CD4-positive, alpha-beta T cell treated with Interleukin-15 for 1 hour (primary cell): ENCODE measurements at regions not wholly inside any gene's neighbourhood (a gene's known extent, or its start where the extent isn't known, plus 50 kb on each side); places are given as distances from the start of the nearest gene placed in this dataset.
"Not testable (repeated sequence)": the region's sequence is repeated elsewhere in the genome, so short reads cannot be mapped to it uniquely, and the experiment has no call there.

ENCODE experiments used
- DNase-seq: peaks from one replicate; pipeline ENCODE4 v3.0.0-alpha.2; 2020

DNA sequence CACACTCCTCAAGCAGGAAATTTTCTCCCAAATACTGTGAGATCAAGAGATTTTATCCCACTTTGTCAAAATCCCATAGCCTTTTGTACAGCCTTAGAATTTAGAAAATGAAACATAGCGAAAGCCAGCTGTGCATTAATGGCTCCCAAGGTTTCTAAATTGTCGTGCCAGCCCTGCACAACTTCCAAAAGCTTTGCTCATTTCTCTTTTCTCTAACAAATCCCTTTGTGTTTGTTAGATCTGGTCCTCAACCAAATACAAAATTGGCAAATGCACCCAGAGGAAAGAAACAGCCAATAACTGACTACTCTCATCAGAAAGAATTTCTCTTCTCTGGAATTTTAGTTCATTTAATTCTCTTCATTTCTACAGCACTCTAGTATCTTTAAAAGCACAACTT lies 361.1 kb downstream of the INSIG2 start:
- no peak for DNase-seq

DNA sequence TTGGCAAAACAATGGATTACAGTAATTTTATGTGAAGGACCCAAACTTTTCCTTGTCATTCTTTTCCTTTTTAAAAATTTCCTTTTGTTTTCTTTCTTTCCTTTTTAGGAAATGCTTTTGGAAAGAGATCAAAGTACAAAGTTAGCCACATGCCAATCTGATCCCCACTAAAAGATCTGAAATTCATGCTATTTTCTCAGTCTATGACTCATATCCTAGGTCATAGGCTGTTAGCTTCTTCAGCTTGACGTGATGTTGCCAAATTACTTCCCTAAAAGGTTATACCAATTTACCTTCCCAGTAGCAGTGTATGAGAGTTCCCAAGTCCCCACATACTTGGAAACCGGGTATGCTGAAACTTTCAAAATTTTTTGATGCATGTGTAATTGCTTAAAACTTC lies 355.3 kb downstream of the INSIG2 start:
- no peak for DNase-seq

DNA sequence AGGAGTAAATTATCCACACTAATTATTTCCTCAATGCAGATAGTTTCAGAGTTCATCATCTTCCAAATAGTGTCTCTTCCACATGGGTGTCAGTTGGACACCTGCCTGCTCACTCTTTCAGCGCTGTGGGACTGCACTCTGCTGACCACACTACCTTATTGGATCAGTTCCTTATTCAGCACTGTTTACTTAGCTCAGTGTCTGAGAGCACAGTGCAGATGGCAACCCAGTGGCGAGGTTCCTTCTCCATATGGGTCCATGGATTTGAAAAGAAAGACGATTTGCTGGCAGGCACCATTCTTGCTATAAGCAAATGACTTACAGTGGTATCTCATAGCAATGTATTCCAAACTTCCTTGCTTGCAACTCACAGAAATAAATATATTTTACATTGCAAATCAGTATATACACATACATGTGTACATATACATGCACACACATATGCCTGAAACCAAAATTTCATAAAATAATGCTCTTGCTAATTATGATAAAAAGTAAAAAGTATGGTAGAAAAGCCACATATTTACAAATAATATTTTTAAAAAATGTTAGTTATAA lies 354.8 kb downstream of the INSIG2 start:
- no peak for DNase-seq

DNA sequence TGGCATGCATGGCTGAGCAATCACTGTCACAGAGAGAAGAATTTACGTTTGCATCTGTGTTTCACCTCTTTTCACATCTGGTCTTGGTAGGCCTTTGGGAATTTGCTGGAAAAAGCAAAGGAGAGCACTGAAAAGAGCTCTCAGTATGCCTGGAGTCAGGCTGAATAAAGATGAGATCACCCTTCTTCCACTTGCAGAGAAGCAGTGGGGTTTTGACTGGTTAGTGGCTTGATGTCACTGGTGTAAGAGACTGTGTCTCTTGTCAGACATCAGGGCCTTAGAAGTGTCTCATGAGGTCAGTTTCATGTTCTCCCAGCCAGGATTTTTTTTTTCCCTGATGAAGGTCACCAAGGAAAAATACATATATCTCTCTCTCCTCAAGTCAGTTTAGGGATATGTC lies 353.8 kb downstream of the INSIG2 start:
- DNase-seq = no peak

DNA sequence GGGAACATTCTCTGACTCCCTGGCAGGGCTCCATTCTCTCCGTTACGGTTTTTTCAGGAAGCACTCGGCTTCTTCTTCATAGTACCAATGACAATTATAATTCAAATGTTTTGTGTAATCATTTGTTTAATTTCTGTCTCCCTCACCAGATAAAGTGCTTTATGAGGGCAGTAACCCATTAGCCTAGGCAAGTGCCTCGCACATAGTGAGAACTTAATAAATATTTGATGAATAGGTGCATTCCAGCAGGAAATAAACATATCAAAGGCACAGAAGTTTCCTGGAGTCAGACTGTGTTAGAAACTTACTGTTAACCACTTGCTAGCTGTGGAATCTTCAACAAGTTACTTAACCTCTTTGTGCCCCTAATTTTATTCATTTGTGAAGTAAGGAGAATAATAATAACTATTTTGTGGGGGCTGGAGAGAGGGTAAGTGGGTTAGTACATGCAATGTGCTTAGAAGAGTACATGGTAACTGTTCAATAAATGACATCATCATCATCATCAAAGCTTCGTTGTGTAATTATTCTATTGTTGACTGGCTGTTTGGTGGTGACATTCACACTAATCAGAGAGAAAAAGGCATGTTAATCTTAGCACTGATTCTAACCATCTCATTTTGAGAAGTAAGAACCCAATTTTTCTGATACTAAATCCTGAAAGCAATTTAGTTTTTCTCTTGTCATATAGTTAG lies 352.3 kb downstream of the INSIG2 start:
- DNase-seq = no peak

DNA sequence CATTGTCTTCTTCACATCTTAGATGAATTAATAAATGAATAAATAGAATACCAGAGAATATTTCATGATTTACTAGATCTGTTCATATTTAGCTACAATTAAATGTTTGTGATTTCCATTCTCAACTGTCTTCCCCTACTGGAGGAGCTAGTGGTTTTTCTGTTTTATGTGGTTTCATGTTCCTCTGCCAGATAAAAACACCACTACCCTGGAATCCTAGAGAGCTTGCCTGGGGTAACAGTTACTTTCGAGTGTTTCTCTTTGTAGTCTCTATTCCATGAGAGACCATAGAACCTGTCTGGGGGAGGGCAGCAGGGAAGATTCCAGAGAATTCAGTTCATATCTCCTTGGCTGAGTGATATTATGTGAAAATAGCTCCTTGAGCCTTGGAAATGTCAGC lies 349.2 kb downstream of the INSIG2 start:
- no peak for DNase-seq

DNA sequence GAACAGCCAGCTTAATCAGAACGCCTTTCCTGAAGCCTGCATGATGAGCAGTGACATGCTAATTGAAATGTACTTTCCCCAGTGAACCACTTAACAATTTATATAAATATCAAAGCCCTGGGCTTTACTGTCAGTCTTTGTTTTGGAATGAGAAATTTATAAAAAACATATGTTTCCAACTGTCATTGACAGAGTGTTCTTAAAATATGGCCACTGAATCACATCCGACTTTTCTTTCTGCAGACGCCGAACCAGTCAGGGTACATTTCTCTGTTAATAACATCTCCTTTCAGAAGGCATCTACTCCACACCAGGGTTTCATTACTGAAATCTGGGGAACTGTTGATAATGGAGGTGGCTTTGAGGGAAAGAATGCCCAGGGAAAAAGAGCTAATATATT lies 343.7 kb downstream of the INSIG2 start:
- DNase-seq = no peak

DNA sequence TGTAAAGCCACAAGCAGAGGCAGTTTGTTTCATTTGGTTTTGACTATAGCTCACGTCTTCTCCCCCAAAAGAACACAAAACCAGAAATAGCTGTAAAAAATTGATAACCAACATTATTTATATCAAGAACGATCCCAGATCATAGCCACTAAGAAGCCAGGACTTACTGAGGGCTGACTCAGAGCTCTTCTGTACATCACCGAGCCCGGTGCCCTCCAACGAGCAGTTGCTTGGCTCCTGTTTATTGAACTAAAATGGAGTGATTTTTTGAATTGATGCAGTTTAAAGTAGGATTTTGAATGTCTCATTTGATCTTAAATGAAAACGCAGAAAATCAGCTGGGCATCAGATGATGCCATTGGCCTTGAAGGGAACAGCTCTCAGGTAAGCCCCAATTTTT lies 343.3 kb downstream of the INSIG2 start:
- DNase-seq = no peak

DNA sequence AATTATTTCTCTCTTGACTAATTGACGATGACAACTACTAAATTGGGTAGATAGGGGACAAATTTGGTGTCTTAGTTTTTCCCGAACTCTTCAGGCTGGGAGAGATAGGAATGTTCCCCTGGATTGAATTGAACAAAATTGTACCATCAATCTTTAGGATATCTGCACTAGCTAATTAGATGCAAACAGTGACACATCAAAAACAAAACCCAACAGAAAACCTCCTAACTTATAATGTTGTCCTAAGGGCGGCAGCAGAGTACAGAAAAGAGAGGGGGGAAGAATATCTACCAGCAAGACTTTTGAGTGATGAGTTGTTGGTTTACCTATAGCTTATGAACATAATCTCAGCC lies 342.9 kb downstream of the INSIG2 start:
- DNase-seq = no peak

DNA sequence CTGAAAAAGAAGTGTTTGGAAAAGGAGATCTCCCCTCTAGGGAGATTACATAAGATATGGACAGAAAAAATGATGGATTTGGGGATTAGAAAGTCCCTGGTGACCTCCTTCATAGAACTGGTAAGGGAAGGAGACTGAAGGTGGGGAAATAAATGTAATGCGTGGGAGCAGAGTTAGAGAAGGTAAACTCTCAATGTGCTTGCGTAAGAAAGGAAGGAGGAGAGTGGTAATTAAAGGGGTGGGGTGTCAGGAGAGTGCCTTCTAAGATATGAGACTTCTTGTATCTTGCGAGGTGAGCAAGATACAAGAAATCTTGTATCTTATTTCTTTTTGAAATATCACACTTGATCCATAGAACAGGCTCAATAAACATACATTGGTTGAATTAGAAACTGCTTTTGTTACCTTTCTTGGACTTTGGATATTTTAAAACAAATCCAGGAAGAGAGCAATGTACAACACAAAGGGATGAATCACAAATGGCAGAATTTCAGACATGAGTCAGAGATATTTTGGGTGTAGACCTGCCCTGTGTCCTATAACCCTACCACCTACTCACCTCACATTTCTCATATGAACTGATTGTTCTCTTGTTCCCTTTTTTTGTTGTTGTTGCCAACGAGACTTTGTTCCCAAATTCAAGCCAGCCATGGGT lies 342.4 kb downstream of the INSIG2 start:
- DNase-seq = no peak

DNA sequence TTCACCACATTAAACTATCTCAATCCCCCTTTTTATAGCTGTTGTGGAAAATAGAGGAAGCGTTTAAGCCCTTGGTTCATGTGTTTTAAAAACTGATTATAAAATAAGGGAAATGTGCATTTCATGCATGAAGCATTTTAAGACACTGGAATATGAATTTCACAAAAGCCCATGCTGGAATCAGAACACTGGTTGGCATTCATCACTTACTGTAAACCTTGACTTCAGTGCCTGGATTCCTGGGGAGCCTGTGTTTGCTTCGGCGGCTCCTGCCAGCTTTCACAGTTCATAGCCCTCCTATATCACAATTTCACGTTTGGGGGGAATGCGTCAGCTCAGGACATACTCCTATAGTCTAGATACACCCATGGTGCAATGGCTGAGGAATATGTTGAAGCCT lies 336.9 kb downstream of the INSIG2 start:
- DNase-seq = no peak

DNA sequence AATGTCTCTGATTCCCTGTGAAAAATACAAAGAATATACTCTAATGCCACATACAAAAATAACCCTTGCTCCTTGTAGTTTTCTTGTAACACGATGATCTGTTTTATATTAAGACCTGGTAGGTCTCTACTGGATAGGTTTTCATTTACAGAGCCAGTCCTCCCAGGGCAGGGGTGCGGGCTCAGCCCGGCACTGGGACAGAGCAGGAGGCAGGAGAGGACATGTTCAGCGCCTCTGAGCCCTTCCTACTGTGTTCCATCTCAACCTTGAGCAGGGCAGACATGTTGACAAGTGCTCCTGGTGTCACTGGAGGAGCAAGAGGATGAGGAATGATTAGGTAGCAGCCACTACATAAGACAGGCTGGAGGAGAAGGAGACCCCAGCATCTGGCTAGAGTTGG lies 335.5 kb downstream of the INSIG2 start:
- no peak for DNase-seq

DNA sequence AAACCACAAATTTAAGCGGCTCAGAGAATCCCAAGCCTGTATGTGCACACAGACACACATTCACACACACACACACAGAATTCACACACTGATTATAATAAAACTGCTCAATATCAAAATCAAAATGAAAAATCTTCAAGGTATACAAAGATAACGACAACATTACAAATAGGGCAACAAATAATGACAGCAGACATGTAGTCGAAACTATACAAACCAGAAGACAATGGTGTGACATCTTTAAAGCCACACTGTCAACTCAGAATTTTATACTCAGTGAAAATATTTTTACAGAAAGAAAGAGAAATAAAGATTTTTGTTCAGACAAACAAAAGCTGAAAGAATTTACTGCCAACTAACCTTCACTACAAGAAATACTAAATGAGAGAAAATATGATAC lies 333.4 kb downstream of the INSIG2 start:
- no peak for DNase-seq

DNA sequence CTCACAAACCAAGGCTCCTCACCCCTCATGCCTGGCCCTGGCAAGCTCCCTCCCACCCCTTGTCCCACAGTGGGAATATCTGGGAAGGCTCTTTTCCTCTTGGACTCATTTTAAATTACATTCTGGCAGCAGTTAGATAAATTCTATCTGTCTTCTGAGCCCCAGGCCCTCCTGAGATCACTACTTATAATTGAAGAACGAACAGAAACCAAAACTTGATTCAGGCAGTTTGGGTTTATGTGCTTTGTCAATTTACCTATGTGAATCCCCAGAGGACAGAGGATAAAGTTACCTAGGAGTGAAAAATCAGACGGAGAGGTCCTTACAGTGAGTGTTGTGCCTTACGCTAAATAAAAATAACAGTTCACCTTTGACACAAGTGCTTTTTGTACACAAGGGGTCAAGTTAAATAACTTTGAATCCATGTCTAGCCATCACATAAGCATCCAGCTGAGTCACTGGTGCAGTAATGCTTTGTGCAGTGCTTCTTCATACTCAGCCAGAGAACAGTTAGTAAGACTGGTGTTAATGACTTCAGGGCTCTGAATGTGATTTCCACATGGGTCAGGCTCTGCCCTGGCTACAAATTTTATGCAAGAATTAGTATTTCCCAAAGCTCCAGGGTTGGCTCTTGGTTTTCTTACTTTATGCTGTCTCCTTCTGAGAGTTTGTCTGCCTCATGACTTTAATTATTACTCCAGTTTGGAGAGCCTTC lies 329.3 kb downstream of the INSIG2 start:
- no peak for DNase-seq

DNA sequence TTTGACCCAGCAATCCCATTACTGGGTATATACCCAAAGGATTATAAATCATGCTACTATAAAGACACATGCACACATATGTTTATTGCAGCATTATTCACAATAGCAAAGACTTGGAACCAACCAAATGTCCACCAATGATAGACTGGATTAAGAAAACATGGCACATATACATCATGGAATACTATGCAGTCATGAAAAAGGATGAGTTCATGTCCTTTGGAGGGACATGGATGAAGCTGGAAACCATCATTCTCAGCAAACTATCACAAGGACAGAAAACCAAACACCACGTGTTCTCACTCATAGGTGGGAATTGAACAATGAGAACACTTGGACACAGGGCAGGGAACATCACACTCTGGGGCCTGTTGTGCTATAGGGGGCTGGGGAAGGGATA lies 326.9 kb downstream of the INSIG2 start:
- not testable (repeated sequence) for DNase-seq

DNA sequence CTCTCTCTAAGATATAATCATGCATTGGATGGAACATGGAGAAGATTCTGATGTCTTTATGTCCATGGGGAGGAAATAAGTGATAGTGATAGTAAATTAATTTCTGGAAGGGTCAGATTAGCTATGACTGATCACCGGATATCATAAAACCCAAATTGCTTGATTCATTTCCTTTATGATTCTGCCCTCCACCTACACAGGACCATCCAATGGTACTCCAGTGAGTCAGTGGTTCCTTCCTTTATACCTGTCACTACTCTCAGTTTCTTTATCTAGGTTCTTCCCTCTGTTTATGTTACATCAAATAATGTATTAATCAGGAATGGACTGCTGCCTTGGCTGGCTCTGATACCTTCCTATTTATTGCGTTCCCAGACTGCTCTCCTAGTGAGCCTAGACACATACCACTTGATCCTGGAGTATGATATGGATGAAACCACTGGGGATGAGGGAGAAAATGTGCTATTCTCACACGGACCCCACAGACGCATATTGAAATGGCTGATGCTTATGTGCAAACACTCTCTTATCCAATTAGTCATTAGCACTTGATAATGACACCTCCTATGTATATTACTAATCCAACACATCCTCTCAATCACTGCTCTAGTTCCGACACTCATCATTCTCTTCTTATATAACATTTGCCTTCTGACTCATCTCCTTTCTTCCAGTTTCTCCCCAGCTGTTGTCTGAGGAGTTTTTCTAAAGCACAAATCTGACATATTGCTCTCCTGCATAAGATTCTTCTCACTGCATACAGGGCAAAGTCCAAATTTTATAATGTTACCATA lies 315.6 kb downstream of the INSIG2 start:
- no peak for DNase-seq

DNA sequence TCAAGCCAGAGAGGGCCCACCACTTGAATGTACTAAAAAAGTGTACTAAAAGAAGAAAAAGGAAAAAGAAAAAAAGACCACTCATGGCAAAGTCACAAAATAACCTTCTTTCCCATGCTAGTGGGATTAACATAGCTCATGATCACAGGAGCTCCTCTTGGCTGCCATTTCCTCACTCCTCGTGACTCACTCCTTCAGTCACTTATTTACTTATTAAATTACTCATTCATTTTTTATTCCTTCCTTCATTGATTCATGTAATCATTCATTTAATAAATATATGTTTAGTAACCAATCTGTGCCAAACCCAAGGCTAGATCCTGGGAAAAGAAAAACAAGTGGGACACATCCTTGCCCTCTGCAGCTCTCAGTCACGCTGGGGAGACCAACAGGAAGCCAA lies 300.5 kb downstream of the INSIG2 start:
- no peak for DNase-seq

DNA sequence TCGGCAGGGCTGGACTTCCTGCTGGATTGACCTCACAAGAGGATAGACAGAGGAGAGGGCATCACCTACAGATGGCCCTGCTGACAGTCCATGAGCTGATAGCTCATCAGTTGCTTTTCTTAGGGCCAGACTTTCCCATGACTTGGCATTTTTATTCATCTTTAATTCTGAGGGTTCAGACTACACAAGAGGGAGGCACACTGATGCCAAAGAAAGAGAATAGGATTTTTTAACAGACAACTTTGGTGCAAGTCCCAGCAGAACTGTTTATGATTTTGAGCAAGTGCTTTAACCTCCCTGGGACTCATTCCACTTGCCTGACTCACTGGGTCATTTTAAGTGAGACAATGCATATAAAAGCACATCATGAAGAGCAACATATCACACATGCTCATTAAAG lies 299.2 kb downstream of the INSIG2 start:
- DNase-seq = no peak

DNA sequence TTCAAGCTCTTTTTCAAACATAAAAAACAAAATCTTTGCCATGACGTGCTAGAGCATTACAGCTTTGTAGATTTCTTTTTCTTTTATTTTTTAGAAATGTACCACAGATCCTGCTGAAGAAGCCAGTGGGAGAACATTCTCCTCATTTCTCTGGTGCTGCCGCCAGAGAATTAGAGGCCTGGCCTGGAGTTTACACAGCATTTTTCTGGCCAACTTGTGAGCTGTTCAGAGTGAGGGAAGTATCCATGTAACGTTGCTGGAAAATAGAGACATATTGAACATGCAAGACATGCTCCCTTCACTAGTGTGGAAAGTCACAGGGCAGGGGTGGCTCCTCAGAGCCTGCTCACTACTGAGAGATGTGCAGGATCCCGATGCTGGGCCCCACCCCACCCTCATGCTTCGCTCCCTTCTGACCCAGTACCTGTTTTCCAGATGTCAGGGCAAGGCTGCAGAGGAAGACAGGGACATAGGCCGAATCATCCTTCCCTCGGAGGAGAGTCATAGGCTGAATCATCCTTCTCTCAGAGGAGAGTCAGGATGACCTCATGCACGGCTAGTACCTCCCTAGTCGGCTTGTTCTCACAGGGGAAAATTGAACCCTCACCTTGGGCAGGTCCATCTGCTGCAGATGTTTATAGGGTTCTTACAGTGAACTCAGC lies 298.5 kb downstream of the INSIG2 start:
- no peak for DNase-seq

DNA sequence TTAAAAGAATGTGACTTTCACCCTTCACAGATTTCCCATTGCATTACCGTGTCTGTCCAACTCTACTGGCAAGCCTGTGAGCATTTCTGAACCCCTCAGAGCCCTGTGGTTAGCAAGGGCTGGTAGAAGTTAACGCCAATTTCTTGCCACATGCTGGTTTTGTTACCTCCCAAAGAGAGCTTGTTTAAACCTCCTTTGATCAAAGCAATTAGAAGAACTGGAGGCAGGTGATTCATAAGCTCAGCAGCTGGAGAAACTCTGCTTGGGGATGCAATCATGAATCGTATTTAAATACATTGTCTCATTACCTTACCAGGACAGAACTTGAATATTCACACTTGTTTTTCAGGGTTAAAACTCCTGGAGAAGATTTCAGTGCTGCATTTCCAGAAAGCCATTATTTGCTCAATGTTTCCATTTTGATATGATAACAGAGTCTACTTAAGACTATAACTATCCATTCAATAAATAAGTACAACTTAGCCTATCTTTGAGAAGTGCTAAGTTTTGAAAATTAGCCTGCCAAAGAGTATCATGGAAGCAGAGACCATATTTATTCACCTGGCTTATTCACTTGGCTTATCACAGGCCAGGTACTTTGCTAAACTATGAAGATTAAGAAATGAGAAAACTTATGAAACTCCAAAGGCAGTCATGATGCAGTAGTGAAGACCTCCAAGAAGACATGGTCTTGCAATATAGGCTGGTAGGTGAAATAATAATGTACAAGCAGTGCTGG lies 292.8 kb downstream of the INSIG2 start:
- no peak for DNase-seq

DNA sequence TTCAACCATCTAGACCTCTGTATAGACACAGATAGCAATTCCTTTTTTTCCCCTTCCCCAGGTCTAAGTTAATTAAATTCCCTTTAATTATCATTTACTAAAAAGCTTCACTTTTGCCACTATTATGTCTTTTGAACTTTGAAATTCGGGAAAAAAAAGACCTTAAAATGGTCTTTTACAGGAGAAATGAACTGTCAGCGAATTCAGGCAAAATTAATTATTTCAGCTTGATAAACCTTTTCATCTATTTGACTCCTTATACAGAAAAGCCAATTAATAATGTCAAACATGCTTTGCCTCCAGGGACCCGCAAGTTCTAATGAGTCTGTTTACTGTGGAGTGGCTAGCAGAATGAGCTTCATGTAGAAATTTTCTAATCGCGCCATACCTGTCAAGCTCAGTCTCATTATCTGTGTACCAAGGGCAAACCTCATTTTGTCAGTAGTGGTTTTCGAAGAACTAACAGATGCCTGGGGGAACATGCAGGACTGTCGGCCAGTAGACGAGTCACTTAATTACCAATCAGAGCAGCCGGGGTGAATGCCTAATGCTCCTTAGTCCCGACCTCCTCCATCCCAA lies 287.7 kb downstream of the INSIG2 start:
- DNase-seq = no peak
